ENCODE measurements at regions not wholly inside any gene's neighbourhood (a gene's known extent, or its start where the extent isn't known, plus 50 kb on each side); places are given as distances from the start of the nearest gene placed in this dataset.

GRCh38 chr6:121686611-121687023, 251.2 kb downstream of the GJA1 start:
- Mint-ChIP-seq H3K36me3 (ENCODE audit: unreplicated experiment) (peaks cover 4% of the 10 kb centered on the region), H3K27me3 (ENCODE audit: unreplicated experiment) (no peaks in the 10 kb centered on the region), H3K4me1 (ENCODE audit: low read depth, unreplicated experiment) (peaks cover 5% of the 10 kb centered on the region), H3K9me3 (ENCODE audit: unreplicated experiment) (no peaks in the 10 kb centered on the region), H3K27ac (ENCODE audit: unreplicated experiment) (no peak overlapping the region), H3K4me3 (ENCODE audit: unreplicated experiment) (no peak overlapping the region)
- TF ChIP-seq, protein P1, sequence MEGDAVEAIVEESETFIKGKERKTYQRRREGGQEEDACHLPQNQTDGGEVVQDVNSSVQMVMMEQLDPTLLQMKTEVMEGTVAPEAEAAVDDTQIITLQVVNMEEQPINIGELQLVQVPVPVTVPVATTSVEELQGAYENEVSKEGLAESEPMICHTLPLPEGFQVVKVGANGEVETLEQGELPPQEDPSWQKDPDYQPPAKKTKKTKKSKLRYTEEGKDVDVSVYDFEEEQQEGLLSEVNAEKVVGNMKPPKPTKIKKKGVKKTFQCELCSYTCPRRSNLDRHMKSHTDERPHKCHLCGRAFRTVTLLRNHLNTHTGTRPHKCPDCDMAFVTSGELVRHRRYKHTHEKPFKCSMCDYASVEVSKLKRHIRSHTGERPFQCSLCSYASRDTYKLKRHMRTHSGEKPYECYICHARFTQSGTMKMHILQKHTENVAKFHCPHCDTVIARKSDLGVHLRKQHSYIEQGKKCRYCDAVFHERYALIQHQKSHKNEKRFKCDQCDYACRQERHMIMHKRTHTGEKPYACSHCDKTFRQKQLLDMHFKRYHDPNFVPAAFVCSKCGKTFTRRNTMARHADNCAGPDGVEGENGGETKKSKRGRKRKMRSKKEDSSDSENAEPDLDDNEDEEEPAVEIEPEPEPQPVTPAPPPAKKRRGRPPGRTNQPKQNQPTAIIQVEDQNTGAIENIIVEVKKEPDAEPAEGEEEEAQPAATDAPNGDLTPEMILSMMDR (IDR thresholded peaks at IDR 0.05; ENCODE audit: partially characterized antibody, unreplicated experiment): no peak
- no peak for DNase-seq

GRCh38 chr6:121688974-121689373, 253.5 kb downstream of the GJA1 start:
- H3K27me3 Mint-ChIP-seq (ENCODE audit: unreplicated experiment): no peaks in the 10 kb centered on the region
- no peak overlapping the region for H3K4me3 Mint-ChIP-seq (ENCODE audit: unreplicated experiment)
- no peaks in the 10 kb centered on the region for H3K36me3 Mint-ChIP-seq (ENCODE audit: unreplicated experiment)
- peaks cover 3% of the 10 kb centered on the region for H3K4me1 Mint-ChIP-seq (ENCODE audit: low read depth, unreplicated experiment)
- TF ChIP-seq, protein P1 (IDR thresholded peaks at IDR 0.05; ENCODE audit: partially characterized antibody, unreplicated experiment): no peak
- no peaks in the 10 kb centered on the region for H3K9me3 Mint-ChIP-seq (ENCODE audit: unreplicated experiment)
- no peak for DNase-seq
- H3K27ac Mint-ChIP-seq (ENCODE audit: unreplicated experiment): no peak overlapping the region

DNA sequence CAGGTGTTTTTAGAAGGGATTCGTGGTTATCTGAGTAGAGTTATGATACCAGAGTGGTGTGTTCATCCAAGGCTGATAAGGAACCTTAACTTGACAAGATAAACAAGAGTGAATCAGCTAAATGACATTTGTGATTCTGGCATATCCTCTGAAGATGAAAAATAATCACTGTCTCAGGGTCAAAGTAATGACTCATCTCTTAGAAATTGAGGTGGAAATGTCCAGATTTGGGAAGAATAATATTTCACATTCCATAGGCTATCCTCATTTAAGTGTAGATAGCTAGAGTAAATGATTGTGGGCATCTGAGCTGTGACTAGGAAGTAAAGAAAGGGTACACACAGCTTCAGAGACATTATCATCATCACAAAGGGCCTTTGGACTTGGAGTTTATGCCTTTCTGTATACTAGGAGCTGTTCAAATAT, 255.7 kb downstream of the GJA1 start:
- Mint-ChIP-seq H3K36me3 (ENCODE audit: unreplicated experiment) (no peaks in the 10 kb centered on the region), H3K27me3 (ENCODE audit: unreplicated experiment) (no peaks in the 10 kb centered on the region), H3K4me1 (ENCODE audit: low read depth, unreplicated experiment) (no peaks in the 10 kb centered on the region), H3K9me3 (ENCODE audit: unreplicated experiment) (no peaks in the 10 kb centered on the region), H3K27ac (ENCODE audit: unreplicated experiment) (no peak overlapping the region), H3K4me3 (ENCODE audit: unreplicated experiment) (no peak overlapping the region)
- DNase-seq: no peak
- TF ChIP-seq, protein P1 (IDR thresholded peaks at IDR 0.05; ENCODE audit: partially characterized antibody, unreplicated experiment): no peak

GRCh38 chr6:121694389-121694788, 258.9 kb downstream of the GJA1 start:
- no peak overlapping the region for H3K4me3 Mint-ChIP-seq (ENCODE audit: unreplicated experiment)
- H3K9me3 Mint-ChIP-seq (ENCODE audit: unreplicated experiment): no peaks in the 10 kb centered on the region
- H3K27ac Mint-ChIP-seq (ENCODE audit: unreplicated experiment): no peak overlapping the region
- TF ChIP-seq, protein P1 (IDR thresholded peaks at IDR 0.05; ENCODE audit: partially characterized antibody, unreplicated experiment): no peak
- no peaks in the 10 kb centered on the region for H3K36me3 Mint-ChIP-seq (ENCODE audit: unreplicated experiment)
- peaks cover 5% of the 10 kb centered on the region for H3K4me1 Mint-ChIP-seq (ENCODE audit: low read depth, unreplicated experiment)
- DNase-seq: no peak
- no peaks in the 10 kb centered on the region for H3K27me3 Mint-ChIP-seq (ENCODE audit: unreplicated experiment)

GRCh38 chr6:121694801-121695251, 259.4 kb downstream of the GJA1 start:
- no peaks in the 10 kb centered on the region for H3K9me3 Mint-ChIP-seq (ENCODE audit: unreplicated experiment)
- H3K27me3 Mint-ChIP-seq (ENCODE audit: unreplicated experiment): no peaks in the 10 kb centered on the region
- no peak for DNase-seq
- no peaks in the 10 kb centered on the region for H3K36me3 Mint-ChIP-seq (ENCODE audit: unreplicated experiment)
- peaks cover 5% of the 10 kb centered on the region for H3K4me1 Mint-ChIP-seq (ENCODE audit: low read depth, unreplicated experiment)
- TF ChIP-seq, protein P1 (IDR thresholded peaks at IDR 0.05; ENCODE audit: partially characterized antibody, unreplicated experiment): no peak
- no peak overlapping the region for H3K27ac Mint-ChIP-seq (ENCODE audit: unreplicated experiment)
- no peak overlapping the region for H3K4me3 Mint-ChIP-seq (ENCODE audit: unreplicated experiment)
